ENCODE measurements at regions not wholly inside any gene's neighbourhood (a gene's known extent, or its start where the extent isn't known, plus 50 kb on each side); places are given as distances from the start of the nearest gene placed in this dataset.

- DNase-seq (ENCODE audit: low spot score) = peak; percentile 80
Measured at GRCh38 chr3:168249550-168250414, 154.1 kb upstream of the GOLIM4 start.

GRCh38 chr3:168249205-168249549 is 153.5 kb upstream of the GOLIM4 start:
- peak; percentile 29 for DNase-seq (ENCODE audit: low spot score)

DNA sequence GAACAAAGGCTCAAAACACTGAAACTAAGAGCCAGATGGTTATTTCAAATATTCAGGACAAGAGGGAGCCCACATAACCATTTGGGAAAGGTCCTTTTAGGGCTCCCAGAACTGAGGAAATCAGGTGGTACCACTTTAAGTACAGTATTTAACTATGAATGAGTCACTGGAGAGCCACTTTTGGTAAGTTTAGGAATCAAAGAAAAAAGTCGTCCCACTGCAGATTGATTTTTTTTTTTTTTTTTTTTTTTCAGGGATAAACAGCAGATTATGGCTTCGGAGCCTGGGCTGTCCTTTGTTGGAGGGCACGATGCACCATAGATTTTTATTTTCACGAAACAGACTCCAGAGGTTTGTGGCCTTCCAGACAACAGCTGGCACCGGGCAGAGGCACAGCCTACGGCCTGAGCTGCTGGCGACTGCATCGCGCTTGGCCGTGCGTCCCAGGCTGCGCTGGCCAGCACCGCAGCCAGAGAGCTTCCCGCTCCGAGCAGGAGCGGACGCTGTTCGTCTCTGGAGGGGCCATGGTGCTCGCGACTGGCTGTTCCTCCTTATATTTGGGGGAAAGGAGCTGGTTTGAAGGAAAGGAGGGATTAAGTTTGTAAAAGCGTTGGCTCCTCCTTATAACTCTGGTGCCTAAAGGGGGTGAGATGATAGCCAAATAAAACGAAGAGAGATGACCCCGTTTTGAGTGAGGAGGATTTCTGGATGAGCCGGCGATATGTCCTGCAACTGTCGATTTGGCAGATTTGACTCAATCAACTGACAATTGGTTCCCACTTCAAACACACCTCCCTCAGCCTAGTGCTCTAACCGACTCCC is 152.9 kb upstream of the GOLIM4 start:
- peak; percentile 37 for DNase-seq (ENCODE audit: low spot score)

- DNase-seq (ENCODE audit: low spot score) = no peak
Measured at GRCh38 chr3:168241156-168241555, 145.4 kb upstream of the GOLIM4 start.

- DNase-seq (ENCODE audit: low spot score) = no peak
Measured at GRCh38 chr3:168239287-168239686, 143.6 kb upstream of the GOLIM4 start.

GRCh38 chr3:168233001-168233400 is 137.3 kb upstream of the GOLIM4 start:
- DNase-seq (ENCODE audit: low spot score) = no peak

DNA sequence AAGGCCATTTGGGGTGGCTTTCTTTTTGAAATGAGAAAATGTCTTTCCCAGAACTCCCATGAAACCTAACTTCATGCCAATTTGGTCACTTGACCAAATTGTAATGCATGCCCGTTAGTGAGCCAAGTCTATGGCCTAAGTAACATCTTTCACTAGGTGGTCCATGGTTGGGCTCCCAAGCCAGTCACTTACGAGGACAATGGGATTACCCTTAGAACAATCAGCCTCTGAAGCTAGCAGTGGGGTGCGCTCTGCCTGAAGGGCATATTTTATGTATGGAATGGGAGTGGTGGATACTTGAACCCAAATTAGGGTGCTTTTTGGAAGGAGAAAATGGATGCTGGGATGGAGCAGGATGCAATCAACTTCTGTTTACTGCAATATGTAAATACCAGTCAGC is 127.4 kb upstream of the GOLIM4 start:
- no peak for DNase-seq (ENCODE audit: low spot score)

GRCh38 chr3:168220556-168220955 is 124.8 kb upstream of the GOLIM4 start:
- DNase-seq (ENCODE audit: low spot score) = peak; percentile 27

- no peak for DNase-seq (ENCODE audit: low spot score)
Measured at GRCh38 chr3:168219530-168219929, 123.8 kb upstream of the GOLIM4 start.

- no peak for DNase-seq (ENCODE audit: low spot score)
Measured at GRCh38 chr3:168218600-168218999, 122.9 kb upstream of the GOLIM4 start.

DNA sequence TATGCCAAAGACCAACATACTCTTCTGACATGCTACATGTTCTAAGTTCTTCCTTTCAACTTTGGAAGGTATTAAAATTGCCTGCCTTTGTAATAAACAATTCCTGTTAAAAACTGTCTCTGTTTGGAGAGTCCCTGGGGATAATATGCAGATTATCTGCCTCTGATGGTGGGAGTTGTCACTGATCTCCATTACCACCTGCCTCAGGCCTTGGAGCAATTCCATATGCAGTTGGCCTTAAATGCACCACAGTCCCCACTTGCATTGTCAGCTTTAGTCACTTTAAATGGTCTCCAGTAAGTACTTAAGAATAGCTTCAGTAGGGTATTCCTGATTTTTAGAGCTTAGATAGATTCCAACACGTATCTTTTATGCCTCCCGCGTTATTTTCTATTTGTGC is 121.1 kb upstream of the GOLIM4 start:
- no peak for DNase-seq (ENCODE audit: low spot score)

GRCh38 chr3:168213920-168214319 is 118.2 kb upstream of the GOLIM4 start:
- DNase-seq (ENCODE audit: low spot score) = peak; percentile 34

- no peak for DNase-seq (ENCODE audit: low spot score)
Measured at GRCh38 chr3:168212664-168213285, 117.1 kb upstream of the GOLIM4 start.

- no peak for DNase-seq (ENCODE audit: low spot score)
Measured at GRCh38 chr3:168205451-168205850, 109.7 kb upstream of the GOLIM4 start.

- DNase-seq (ENCODE audit: low spot score) = no peak
Measured at GRCh38 chr3:168197162-168197561, 101.4 kb upstream of the GOLIM4 start.

GRCh38 chr3:168191856-168192255 is 96.1 kb upstream of the GOLIM4 start:
- no peak for DNase-seq (ENCODE audit: low spot score)

GRCh38 chr3:168187233-168187632 is 91.5 kb upstream of the GOLIM4 start:
- no peak for DNase-seq (ENCODE audit: low spot score)

GRCh38 chr3:168186293-168186983 is 90.7 kb upstream of the GOLIM4 start:
- DNase-seq (ENCODE audit: low spot score) = no peak

- no peak for DNase-seq (ENCODE audit: low spot score)
Measured at GRCh38 chr3:168183774-168184173, 88.0 kb upstream of the GOLIM4 start.

- no peak for DNase-seq (ENCODE audit: low spot score)
Measured at GRCh38 chr3:168168743-168169142, 73.0 kb upstream of the GOLIM4 start.

DNA sequence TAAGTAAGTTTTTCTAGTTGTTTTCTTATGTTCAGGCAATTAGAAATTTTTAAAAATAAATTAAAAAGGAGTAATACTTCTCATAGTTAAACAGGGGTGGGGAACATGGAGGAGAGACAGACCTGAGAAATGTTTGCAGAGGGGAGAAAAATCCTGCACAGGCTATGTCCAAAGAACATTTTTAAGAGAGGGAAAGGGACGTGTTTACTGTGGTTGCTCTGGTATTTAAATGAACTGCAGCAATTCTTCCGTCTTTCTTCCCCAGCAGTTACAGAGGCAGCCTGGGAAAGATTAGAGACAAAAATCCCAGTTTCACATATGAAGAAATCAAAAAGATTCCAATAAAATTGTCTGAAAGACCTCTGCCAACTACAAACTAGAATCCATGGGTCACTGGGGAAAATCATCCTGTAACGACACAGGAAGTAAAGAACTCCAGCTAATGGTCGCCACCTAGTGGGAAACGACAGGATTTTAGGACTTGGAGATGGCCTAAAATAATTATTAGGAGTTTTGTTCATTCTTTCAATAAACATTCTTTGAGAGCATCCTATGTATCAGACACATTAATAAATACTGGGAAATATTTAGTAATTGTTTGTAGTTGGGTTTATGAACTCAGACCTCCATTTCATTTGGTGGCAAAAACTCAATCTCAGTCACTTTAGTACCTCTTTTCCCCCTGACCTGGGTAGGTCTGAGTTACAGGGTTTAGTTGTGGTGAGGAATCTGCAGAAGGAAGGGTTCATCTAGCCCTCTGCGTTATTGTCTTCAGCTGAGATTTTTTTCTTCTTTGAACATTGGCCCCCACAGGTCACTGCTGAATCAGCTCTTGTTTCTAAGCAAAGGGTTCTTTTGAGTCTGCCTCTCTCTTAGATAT is 69.9 kb upstream of the GOLIM4 start:
- peak; percentile 78 for DNase-seq (ENCODE audit: low spot score)

Data from H4 (cell line).